Loucy (cell line): ENCODE measurements at regions not wholly inside any gene's neighbourhood (a gene's known extent, or its start where the extent isn't known, plus 50 kb on each side); places are given as distances from the start of the nearest gene placed in this dataset.

Experiments
- H2AFZ ChIP-seq: fragments of 200-600 bp; sonication (generic); 2 replicates; pipeline ENCODE4 v1.6.0; 2016; ENCODE audit warnings: antibody characterized with exemption, mild to moderate bottlenecking, low read length, moderate library complexity
- H3F3A ChIP-seq: fragments of 200-600 bp; 2 replicates; pipeline ENCODE4 v1.6.0; 2016; ENCODE audit warnings: antibody characterized with exemption, low read depth, mild to moderate bottlenecking
- H3K27me3 ChIP-seq: fragments of 200-600 bp; sonication (generic); 2 replicates; pipeline ENCODE4 v1.6.1; 2014; ENCODE audit warnings: low read length, mild to moderate bottlenecking; ENCODE audit not compliant: insufficient read depth, poor library complexity, severe bottlenecking
- H3K36me3 ChIP-seq: fragments of 200-600 bp; sonication (generic); 2 replicates; pipeline ENCODE4 v1.6.1; 2016; ENCODE audit warnings: low read length; ENCODE audit not compliant: insufficient read depth
- H3K4me1 ChIP-seq: fragments of 200-600 bp; sonication (generic); 2 replicates; pipeline ENCODE4 v1.5.1; 2014; ENCODE audit warnings: low read length, mild to moderate bottlenecking; ENCODE audit not compliant: insufficient read depth, poor library complexity, severe bottlenecking
- H3K4me2 ChIP-seq: fragments of 200-600 bp; sonication (generic); 2 replicates; pipeline ENCODE4 v1.6.0; 2014; ENCODE audit warnings: antibody characterized with exemption, low read length, low read depth, mild to moderate bottlenecking; ENCODE audit not compliant: poor library complexity, severe bottlenecking
- H3K4me3 ChIP-seq: fragments of 200-600 bp; sonication (generic); 2 replicates; pipeline ENCODE4 v1.5.1; 2014; ENCODE audit warnings: low read length, mild to moderate bottlenecking, mixed read lengths; ENCODE audit not compliant: poor library complexity, severe bottlenecking
- H3K79me2 ChIP-seq: fragments of 200-600 bp; sonication (generic); 2 replicates; pipeline ENCODE4 v1.6.1; 2014; ENCODE audit warnings: low read length; ENCODE audit not compliant: insufficient read depth
- H3K9ac ChIP-seq: fragments of 200-600 bp; sonication (generic); 2 replicates; pipeline ENCODE4 v1.6.0; 2014; ENCODE audit warnings: mild to moderate bottlenecking, low read depth, low read length, moderate library complexity; ENCODE audit not compliant: poor library complexity, severe bottlenecking
- H3K9me2 ChIP-seq: fragments of 200-600 bp; sonication (generic); replicated peaks from 2 replicates; pipeline ENCODE4 v1.6.1; 2016; ENCODE audit warnings: low read depth, low read length, mixed read lengths
- H3K9me3 ChIP-seq: fragments of 200-600 bp; sonication (generic); 2 replicates; pipeline ENCODE4 v1.6.1; 2014; ENCODE audit warnings: mild to moderate bottlenecking, antibody characterized with exemption, low read length, low read depth; ENCODE audit not compliant: insufficient read depth
- H4K20me1 ChIP-seq: fragments of 200-600 bp; sonication (generic); 2 replicates; pipeline ENCODE4 v1.6.0; 2014; ENCODE audit warnings: antibody characterized with exemption, low read length, mild to moderate bottlenecking; ENCODE audit not compliant: insufficient read depth, poor library complexity, severe bottlenecking
- EZH2phosphoT487 ChIP-seq: fragments of 200-600 bp; IDR thresholded peaks from 2 replicates; pipeline ENCODE4 v1.6.1; 2018; ENCODE audit warnings: antibody characterized with exemption, mild to moderate bottlenecking, moderate library complexity, borderline replicate concordance
- TF ChIP-seq, protein P1 (sequence below): fragments of 200-600 bp; sonication (generic); conservative IDR thresholded peaks from 2 replicates; pipeline ENCODE4 v1.5.1; 2014; ENCODE audit warnings: mild to moderate bottlenecking, antibody characterized with exemption, low read length

GRCh38 chr7:17153536-17153935, 144.9 kb upstream of the AHR start:
- Histone ChIP-seq H3K27me3 (no peaks in the 10 kb centered on the region), H3K9ac (no peak overlapping the region)

GRCh38 chr7:17155529-17155928, 142.9 kb upstream of the AHR start:
- H3K9me2 ChIP-seq = no peaks in the 10 kb centered on the region
- H3K36me3 ChIP-seq = no peaks in the 10 kb centered on the region
- no peak overlapping the region for H3K4me2 ChIP-seq
- H3F3A ChIP-seq = no peaks in the 10 kb centered on the region
- TF ChIP-seq, protein P1, sequence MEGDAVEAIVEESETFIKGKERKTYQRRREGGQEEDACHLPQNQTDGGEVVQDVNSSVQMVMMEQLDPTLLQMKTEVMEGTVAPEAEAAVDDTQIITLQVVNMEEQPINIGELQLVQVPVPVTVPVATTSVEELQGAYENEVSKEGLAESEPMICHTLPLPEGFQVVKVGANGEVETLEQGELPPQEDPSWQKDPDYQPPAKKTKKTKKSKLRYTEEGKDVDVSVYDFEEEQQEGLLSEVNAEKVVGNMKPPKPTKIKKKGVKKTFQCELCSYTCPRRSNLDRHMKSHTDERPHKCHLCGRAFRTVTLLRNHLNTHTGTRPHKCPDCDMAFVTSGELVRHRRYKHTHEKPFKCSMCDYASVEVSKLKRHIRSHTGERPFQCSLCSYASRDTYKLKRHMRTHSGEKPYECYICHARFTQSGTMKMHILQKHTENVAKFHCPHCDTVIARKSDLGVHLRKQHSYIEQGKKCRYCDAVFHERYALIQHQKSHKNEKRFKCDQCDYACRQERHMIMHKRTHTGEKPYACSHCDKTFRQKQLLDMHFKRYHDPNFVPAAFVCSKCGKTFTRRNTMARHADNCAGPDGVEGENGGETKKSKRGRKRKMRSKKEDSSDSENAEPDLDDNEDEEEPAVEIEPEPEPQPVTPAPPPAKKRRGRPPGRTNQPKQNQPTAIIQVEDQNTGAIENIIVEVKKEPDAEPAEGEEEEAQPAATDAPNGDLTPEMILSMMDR = no peak
- no peak for TF ChIP-seq EZH2phosphoT487
- H3K4me3 ChIP-seq = no peak overlapping the region
- H4K20me1 ChIP-seq = no peaks in the 10 kb centered on the region
- peaks cover 24% of the 10 kb centered on the region for H3K4me1 ChIP-seq
- H3K27me3 ChIP-seq = no peaks in the 10 kb centered on the region
- H2AFZ ChIP-seq = no peak overlapping the region
- no peaks in the 10 kb centered on the region for H3K9me3 ChIP-seq
- H3K79me2 ChIP-seq = no peaks in the 10 kb centered on the region
- H3K9ac ChIP-seq = no peak overlapping the region

More at GRCh38 chr7:17153536-17153935, 144.9 kb upstream of the AHR start:
- H3K4me1 ChIP-seq = peaks cover 24% of the 10 kb centered on the region
- no peaks in the 10 kb centered on the region for H4K20me1 ChIP-seq
- no peak overlapping the region for H2AFZ ChIP-seq
- H3F3A ChIP-seq = no peaks in the 10 kb centered on the region
- H3K9me3 ChIP-seq = no peaks in the 10 kb centered on the region
- no peaks in the 10 kb centered on the region for H3K9me2 ChIP-seq
- peak overlapping the region; percentile 13 for H3K4me2 ChIP-seq
- no peaks in the 10 kb centered on the region for H3K36me3 ChIP-seq
- TF ChIP-seq EZH2phosphoT487 = no peak
- TF ChIP-seq, protein P1 = no peak
- no peaks in the 10 kb centered on the region for H3K79me2 ChIP-seq
- H3K4me3 ChIP-seq = no peak overlapping the region

- Histone ChIP-seq H3K9me3 (no peaks in the 10 kb centered on the region; the same call in 1 of the 2 replicates), H3K4me2 (no peak overlapping the region), H2AFZ (no peak overlapping the region), H3K36me3 (no peaks in the 10 kb centered on the region), H3K9ac (no peak overlapping the region), H4K20me1 (no peaks in the 10 kb centered on the region), H3K9me2 (no peaks in the 10 kb centered on the region), H3K27me3 (no peaks in the 10 kb centered on the region), H3F3A (no peaks in the 10 kb centered on the region), H3K79me2 (no peaks in the 10 kb centered on the region), H3K4me1 (peaks cover 11% of the 10 kb centered on the region), H3K4me3 (no peak overlapping the region)
- no peak for TF ChIP-seq EZH2phosphoT487
- TF ChIP-seq, protein P1 = no peak
Observed at GRCh38 chr7:17158261-17158660, 140.2 kb upstream of the AHR start.
